ENCODE measurements at regions not wholly inside any gene's neighbourhood (a gene's known extent, or its start where the extent isn't known, plus 50 kb on each side); places are given as distances from the start of the nearest gene placed in this dataset.

GRCh38 chr4:32002037-32002747 lies 1282.0 kb downstream of the PCDH7 start:
- no peak for TF ChIP-seq CTCF (conservative IDR thresholded peaks at IDR 0.05; ENCODE audit: low read length)
- no peak for TF ChIP-seq EZH2phosphoT487 (IDR thresholded peaks at IDR 0.05; ENCODE audit: borderline replicate concordance)

Measured in Loucy (cell line).